GM12873 (cell line): ENCODE measurements at regions not wholly inside any gene's neighbourhood (a gene's known extent, or its start where the extent isn't known, plus 50 kb on each side); places are given as distances from the start of the nearest gene placed in this dataset.

ENCODE experiments used
- TF ChIP-seq, protein P1 (sequence below): IDR thresholded peaks from 2 replicates; pipeline ENCODE4 v1.5.1; 2012; ENCODE audit warnings: low read depth, mild to moderate bottlenecking, moderate library complexity, low read length, control low read depth; ENCODE audit not compliant: insufficient read depth; ENCODE audit errors: missing control alignments

DNA sequence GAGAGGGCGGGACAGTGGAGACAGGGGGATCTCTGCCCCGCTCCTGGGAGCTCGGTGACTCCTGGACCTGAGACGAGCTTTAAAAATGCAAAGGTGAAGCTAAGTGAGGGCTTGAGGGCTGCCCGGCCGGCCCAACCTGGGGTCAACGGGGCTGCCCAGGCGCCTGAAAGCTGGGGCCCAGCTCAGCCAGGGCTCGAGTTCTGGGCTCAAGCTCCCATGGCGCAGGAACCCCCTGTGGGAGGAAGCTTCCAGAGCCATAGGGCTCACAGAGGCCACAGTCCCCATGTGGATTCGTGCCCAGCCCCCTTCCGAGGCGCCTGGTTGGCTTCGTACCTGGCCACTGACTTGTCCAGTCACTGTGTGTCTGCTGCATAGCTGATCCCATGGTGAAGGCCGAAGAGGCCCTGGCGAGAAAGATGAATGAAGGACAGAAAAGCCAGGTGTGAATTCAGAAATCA, 75.8 kb upstream of the GSE1 start:
- TF ChIP-seq, protein P1, sequence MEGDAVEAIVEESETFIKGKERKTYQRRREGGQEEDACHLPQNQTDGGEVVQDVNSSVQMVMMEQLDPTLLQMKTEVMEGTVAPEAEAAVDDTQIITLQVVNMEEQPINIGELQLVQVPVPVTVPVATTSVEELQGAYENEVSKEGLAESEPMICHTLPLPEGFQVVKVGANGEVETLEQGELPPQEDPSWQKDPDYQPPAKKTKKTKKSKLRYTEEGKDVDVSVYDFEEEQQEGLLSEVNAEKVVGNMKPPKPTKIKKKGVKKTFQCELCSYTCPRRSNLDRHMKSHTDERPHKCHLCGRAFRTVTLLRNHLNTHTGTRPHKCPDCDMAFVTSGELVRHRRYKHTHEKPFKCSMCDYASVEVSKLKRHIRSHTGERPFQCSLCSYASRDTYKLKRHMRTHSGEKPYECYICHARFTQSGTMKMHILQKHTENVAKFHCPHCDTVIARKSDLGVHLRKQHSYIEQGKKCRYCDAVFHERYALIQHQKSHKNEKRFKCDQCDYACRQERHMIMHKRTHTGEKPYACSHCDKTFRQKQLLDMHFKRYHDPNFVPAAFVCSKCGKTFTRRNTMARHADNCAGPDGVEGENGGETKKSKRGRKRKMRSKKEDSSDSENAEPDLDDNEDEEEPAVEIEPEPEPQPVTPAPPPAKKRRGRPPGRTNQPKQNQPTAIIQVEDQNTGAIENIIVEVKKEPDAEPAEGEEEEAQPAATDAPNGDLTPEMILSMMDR = no peak

DNA sequence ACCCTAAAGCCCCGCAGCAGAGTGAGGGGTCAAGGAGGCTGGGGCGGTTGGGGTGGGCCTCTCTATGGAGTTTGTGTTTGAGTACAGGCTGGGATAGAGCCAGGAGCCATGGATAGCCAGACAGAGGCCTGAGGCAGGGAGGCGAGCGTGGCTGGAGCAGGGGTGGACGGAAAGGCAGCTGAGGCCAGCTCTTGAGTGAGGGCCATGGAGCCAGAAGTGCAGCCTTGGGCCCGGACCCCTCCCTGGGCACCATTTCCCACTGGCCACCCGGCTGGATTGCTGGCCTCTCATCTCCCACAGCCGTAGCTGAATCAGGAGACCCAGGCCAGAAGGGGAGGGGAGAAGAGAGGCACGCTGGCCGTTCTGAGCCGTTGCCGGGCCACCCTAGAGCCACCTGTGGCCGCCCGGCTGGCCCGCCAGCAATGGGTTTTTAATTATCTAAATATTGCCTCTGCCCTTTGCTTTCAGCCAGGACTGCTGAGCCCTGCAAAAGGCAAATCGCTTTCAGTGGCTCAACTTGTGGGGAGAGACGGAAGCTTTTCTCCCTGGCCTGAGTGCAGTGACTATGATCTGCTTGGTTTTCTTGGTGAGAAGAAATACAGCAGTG, 75.2 kb upstream of the GSE1 start:
- TF ChIP-seq, protein P1 = no peak

DNA sequence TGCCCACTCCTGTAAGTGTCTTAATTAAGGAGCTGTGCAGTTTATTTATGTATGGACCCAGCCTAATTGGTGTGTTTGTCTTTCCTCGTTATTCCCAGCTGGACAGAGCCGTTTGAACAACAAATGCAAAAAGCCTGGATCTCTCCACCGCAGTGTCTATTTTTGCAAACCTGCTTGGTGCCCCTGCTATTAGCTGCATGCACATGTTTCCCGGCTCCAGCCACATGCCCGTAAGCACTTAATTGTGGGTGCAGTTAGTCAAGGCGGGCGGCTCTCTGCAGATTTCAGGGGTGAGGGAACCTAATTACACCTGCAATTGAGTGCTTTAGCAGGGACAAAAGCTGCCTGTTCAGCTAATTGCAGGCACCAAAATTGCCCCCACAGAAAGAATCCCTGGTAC, 74.0 kb upstream of the GSE1 start:
- TF ChIP-seq, protein P1 = no peak

DNA sequence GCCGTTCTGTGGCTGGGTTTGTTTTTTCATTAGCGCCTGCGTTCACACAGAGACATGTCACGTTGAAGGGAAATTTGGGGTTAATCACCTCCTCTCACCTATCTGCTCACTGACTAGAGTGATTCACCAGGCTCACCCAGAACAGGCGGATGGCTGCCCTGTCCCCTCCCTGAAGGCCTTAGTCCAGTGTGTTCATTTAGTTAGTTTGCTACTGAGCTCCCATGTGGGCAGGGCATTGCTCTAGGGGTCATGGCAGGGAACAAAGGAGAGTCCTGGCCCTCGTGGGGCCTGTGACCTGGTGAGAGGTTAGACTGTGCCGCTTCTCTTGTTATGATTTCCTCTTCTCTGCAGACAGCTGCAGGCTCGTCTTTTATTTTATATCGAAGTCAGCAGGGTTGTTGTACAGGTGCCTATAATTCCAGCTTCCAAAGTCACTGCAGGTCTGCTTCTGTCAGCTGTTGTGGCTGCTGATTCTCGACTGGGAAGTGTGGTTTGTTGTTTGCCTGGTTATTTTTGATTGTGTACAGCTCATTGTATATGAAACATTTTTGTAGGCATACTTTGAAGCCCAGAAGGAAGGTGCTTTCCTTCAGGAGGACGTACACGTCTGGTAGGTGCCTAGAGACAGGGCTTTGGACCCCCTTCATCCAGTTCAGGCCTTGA, 73.4 kb upstream of the GSE1 start:
- TF ChIP-seq, protein P1 = no peak

DNA sequence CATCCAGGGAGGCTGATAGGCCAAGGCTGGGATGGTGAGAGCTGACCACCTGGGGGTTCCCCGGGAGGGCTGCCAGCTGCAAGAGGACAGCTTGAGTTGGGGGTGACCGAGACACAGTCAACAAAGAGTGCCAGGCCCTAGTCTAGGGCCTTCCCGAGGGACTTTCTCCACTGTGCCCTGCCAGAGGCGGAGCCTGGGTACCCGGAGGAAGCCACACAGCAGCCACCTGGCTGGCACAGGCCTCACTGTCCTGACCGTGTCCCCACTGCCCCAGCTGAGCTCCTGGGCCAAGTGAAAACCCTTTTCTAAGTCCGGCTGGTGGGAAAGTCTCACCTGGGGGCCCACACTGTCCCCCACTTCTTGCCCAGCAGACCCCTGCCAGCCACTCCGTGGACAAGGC, 71.9 kb upstream of the GSE1 start:
- TF ChIP-seq, protein P1 = no peak

DNA sequence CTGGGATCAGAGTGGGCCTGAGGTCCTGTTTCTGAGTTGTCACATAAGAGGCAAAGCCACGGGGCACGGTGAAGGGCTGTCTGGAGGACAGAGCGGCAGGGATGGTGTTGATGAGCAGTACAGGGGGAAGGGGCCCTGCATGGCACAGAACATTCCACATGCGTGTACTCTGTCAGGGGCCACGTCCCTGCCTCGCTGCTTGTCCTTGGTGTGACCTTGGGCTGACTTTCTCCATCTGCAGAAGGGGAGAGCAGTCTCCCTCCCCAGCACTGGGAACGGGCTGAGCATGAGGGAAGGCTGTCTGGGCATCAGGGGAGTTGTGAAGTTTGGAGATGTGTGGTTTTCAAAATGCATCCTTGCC, 71.5 kb upstream of the GSE1 start:
- TF ChIP-seq, protein P1 = no peak

DNA sequence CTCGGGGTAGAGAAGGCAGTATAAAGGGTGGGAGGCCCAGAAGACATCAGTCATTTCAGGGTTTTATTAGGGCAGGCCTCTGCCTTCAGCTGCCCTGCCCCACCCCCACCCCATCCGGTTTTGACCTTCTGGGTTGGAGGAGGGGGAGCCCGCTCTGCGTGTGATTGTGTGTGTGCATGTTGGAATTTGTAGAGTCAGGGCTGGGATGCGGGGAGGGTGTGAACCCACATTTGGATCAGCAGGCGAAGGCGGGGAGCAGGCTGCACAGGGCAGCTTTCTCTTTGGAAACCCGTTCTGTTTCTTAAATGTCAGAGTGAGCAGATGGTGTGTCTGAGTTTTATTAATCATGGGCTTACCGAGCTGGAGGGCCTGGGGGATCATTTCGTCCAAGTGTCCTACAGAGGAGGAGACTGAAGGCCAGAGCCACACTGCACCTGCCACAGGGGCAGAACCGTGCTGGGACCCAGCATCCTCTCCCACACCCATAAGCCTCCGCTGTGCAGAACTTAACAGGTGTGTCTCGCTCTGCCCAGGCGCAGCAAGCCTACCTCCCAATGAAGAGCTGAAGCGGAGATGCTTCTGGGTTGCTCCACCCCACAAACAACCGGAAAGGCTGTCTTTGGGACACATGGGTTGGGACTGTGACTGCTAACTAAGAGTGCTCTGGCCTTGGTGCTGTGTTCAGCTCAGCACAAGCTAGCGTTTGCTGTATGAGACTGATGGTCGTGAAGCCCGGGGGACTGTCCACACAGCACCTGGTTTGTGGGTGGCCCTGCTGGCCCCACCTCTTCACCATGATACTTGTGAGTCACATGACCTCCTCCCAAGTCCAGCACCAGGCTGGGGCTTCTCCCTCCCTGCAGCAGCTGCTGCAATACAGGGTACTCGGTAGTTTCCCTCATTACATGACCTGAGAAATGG, 70.9 kb upstream of the GSE1 start:
- TF ChIP-seq, protein P1 = no peak
